ENCODE measurements at regions not wholly inside any gene's neighbourhood (a gene's known extent, or its start where the extent isn't known, plus 50 kb on each side); places are given as distances from the start of the nearest gene placed in this dataset.

DNA sequence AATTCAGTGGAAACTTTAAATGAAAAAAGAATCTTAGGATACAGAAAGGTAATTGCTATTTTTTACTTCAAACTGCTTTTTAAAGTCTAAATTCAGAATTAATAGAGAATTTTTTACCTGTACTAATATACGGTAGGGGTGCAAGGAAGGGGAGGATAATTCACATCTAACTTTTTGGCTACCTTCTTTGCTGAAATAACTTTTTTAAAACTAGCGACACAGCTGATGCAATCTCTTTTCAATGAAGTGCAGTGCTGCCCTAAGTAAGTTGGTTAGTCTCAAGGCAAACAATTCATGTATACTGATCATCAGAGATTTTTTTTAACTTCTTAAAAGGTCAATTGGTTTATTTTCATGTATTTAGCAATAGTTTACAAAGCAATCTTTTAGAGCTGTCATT is 119.8 kb downstream of the NEDD1 start:
- no peak for DNase-seq (ENCODE audit: low read depth)
- TF ChIP-seq, protein P1, sequence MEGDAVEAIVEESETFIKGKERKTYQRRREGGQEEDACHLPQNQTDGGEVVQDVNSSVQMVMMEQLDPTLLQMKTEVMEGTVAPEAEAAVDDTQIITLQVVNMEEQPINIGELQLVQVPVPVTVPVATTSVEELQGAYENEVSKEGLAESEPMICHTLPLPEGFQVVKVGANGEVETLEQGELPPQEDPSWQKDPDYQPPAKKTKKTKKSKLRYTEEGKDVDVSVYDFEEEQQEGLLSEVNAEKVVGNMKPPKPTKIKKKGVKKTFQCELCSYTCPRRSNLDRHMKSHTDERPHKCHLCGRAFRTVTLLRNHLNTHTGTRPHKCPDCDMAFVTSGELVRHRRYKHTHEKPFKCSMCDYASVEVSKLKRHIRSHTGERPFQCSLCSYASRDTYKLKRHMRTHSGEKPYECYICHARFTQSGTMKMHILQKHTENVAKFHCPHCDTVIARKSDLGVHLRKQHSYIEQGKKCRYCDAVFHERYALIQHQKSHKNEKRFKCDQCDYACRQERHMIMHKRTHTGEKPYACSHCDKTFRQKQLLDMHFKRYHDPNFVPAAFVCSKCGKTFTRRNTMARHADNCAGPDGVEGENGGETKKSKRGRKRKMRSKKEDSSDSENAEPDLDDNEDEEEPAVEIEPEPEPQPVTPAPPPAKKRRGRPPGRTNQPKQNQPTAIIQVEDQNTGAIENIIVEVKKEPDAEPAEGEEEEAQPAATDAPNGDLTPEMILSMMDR (conservative IDR thresholded peaks at IDR 0.05; ENCODE audit: low read depth, low read length): no peak
- H3K4me3 ChIP-seq (ENCODE audit: low read depth, low read length): no peak overlapping the region

DNA sequence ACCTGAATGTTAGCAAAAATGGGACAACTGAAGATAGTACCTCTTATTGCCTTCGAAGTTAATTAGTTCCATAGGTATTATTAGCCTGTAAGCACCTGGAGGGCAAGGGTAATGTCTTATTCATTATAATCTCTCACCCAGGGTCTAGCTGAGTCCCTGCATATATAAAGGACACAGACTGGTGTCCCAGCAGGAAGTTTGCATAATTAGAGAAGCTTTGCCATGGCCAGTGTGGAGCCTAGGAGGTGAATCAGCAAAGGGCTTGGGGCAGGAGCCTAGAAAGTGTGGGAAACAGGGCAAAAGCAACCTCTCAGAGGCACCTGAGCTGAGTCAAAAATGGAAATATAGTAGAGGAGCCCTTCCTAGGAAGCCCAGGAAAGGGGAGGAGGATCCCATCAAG is 120.4 kb downstream of the NEDD1 start:
- TF ChIP-seq, protein P1 (conservative IDR thresholded peaks at IDR 0.05; ENCODE audit: low read depth, low read length): no peak
- no peak overlapping the region for H3K4me3 ChIP-seq (ENCODE audit: low read depth, low read length)
- no peak for DNase-seq (ENCODE audit: low read depth)

- TF ChIP-seq, protein P1 (conservative IDR thresholded peaks at IDR 0.05; ENCODE audit: low read depth, low read length): no peak
- H3K4me3 ChIP-seq (ENCODE audit: low read depth, low read length): no peak overlapping the region
Measured at GRCh38 chr12:97038131-97038530, 131.1 kb downstream of the NEDD1 start.

GRCh38 chr12:97038834-97039233 is 131.8 kb downstream of the NEDD1 start:
- TF ChIP-seq, protein P1 (conservative IDR thresholded peaks at IDR 0.05; ENCODE audit: low read depth, low read length): no peak
- no peak overlapping the region for H3K4me3 ChIP-seq (ENCODE audit: low read depth, low read length)
- peak; percentile 10 for DNase-seq (ENCODE audit: low read depth)

More at GRCh38 chr12:97038131-97038530, 131.1 kb downstream of the NEDD1 start:
- no peak for DNase-seq (ENCODE audit: low read depth)

DNA sequence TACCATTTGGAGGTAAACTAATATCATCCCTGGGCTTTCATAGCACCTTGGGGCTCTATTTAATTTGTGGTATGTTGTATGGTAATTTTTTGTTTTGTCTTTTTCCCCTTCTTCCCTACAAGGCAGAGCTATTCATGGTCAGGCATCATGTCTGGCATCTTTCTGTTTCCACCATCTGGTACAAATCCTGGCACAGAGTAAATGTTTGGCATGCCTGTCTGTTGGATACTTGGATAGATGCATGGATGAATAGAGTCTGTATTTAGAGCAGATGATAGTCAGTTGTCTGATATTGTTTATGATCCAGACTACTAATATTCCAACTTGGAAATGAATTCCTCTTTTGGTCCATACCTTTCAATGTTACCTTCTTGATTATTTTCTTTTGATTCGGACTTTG is 139.8 kb downstream of the NEDD1 start:
- TF ChIP-seq, protein P1 (conservative IDR thresholded peaks at IDR 0.05; ENCODE audit: low read depth, low read length): no peak
- no peak for DNase-seq (ENCODE audit: low read depth)
- no peak overlapping the region for H3K4me3 ChIP-seq (ENCODE audit: low read depth, low read length)

DNA sequence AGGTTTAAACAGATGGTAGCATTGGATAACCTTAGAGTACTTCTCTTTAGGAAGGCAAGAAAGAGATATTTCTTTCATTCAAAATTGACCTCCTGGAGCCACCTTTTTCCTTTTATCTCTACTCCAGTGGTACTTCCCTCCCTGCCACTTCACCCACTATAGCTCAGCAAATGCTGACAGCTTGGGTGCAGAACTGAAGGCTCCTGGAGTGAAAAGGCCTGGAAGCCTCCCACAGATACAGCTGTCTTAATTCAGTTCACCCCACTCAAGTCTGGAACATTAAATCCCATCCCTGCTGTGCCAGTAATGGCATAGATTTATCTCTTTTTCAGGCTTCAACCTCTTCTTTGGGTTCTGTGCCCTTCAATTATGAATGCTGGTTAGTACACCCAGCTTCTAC is 140.3 kb downstream of the NEDD1 start:
- TF ChIP-seq, protein P1 (conservative IDR thresholded peaks at IDR 0.05; ENCODE audit: low read depth, low read length): no peak
- DNase-seq (ENCODE audit: low read depth): no peak

DNA sequence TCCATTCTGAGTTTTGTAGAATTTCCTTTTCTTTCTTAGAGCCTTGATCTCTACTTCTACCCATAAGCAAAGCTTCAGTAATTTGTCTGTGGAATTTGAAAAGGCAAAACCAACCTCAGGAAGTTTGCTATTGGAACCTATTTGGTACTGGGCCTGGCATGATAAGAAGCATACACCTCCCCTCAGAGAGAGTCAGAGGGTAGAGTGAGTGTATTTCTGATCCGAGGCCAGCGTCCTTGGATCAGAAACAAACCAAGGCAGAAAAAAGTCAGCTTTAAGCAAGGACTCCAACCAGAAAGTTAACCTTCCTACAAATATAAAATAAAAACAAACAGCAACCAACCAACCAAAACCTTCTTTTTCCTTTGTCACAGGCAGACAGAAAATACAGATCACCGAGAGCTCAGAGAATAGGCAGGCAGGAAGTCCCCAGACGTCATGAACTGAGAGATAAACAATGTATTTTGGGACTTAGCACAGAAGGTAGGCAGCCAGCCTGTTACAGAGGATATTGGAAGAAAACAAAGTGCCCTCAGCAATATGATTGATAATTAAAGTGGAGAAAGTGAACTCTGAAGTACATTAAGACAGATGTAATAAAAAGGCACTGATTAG is 141.5 kb downstream of the NEDD1 start:
- no peak for DNase-seq (ENCODE audit: low read depth)
- H3K4me3 ChIP-seq (ENCODE audit: low read depth, low read length): no peak overlapping the region
- TF ChIP-seq, protein P1 (conservative IDR thresholded peaks at IDR 0.05; ENCODE audit: low read depth, low read length): no peak

More for the DNA sequence above, 140.3 kb downstream of the NEDD1 start:
- no peak overlapping the region for H3K4me3 ChIP-seq (ENCODE audit: low read depth, low read length)

Measured in choroid plexus epithelial cell (primary cell).